Retinal pigment epithelial cell (primary cell): ENCODE measurements at regions not wholly inside any gene's neighbourhood (a gene's known extent, or its start where the extent isn't known, plus 50 kb on each side); places are given as distances from the start of the nearest gene placed in this dataset.

ENCODE experiments used
- DNase-seq: peaks from one replicate; pipeline ENCODE4 v3.0.0-alpha.2; 2010; ENCODE audit warnings: low read depth
- H3K4me3 ChIP-seq: 2 replicates; pipeline ENCODE4 v1.5.1; 2011; ENCODE audit warnings: mild to moderate bottlenecking, low read length, control low read depth, moderate library complexity
- TF ChIP-seq, protein P1 (sequence below): conservative IDR thresholded peaks from 2 replicates; pipeline ENCODE4 v1.5.1; 2011; ENCODE audit warnings: low read depth, low read length, control low read depth, inconsistent platforms

DNA sequence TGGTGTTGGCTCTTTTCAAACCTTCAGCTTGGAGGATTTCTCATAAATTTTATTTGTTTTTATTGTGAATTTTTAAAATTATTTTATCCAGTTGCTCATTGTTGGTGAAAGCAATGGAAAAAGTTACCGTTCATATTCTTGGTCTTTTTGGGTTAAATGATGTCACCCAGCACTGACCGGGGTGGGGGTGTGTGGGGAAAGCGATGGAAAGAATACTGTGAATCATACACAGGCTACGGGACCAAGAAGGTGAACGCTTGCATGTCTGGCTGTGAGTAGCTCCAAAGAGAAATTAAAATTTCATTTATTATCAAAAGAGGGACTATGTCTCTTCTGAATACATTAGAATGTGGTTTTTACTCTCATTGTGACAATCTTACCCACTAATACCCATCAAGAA, 430.1 kb downstream of the AEBP2 start:
- DNase-seq = no peak
- TF ChIP-seq, protein P1, sequence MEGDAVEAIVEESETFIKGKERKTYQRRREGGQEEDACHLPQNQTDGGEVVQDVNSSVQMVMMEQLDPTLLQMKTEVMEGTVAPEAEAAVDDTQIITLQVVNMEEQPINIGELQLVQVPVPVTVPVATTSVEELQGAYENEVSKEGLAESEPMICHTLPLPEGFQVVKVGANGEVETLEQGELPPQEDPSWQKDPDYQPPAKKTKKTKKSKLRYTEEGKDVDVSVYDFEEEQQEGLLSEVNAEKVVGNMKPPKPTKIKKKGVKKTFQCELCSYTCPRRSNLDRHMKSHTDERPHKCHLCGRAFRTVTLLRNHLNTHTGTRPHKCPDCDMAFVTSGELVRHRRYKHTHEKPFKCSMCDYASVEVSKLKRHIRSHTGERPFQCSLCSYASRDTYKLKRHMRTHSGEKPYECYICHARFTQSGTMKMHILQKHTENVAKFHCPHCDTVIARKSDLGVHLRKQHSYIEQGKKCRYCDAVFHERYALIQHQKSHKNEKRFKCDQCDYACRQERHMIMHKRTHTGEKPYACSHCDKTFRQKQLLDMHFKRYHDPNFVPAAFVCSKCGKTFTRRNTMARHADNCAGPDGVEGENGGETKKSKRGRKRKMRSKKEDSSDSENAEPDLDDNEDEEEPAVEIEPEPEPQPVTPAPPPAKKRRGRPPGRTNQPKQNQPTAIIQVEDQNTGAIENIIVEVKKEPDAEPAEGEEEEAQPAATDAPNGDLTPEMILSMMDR = no peak
- no peak overlapping the region for H3K4me3 ChIP-seq

DNA sequence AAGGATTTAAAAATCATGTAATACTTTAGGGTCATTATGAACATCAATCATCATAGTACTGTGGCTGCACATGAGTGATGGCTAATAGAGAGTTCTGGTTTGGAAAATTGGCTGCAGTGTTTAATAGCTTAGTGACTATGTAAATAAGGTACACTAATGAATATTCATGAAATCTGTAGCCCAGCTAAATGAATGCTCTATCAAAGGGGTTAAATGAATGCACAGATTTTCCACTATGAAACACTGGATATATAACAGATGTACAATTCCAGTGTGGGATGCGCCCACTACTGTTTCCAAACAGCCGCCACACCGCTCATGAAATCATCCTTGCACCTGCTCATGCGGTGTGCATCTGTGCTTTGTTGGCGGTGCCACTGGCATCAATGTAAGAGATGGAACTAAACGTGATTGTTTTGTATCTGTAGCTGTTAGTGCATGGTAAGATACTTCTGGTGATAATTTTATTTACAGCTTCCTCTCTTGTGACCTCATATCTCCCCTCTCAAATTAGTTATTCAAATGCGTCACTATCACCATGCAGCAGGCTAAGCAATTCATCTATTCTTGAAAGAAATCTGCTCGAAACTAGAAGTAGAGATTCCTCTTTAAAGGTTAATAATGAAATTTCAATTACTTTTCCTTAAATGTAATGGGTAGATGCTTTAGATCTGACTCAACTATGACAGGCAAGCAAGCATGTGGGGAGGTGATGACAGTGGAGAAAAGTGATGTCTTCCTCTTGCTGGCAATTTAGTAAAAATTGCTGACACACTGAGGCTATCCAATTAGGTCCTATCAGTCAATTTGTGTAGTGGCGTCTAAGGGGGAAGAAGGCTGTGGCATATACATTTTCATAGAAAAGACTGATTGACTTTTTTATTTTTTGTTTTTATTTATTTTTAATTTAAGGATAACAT, 433.6 kb downstream of the AEBP2 start:
- H3K4me3 ChIP-seq = no peak overlapping the region
- TF ChIP-seq, protein P1 = no peak
- DNase-seq = no peak

DNA sequence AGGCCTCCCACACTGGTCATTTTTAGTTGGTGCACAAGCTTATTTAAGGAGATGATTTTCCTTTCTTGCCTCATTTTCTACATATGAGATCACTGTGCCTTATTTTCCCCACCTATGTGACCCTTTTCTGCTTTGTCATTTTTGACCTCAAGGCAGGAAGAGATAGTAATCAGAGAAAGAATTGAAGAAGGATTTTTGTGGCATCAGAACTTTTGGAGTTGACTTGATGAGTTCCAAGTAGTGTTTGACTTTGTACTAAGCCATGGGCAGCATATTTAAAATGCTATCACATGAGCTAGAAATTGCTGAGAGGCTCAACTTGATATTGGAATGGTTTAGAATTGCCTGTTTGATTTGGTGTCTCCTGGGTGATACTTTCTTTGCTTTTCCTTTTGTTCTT, 440.8 kb downstream of the AEBP2 start:
- TF ChIP-seq, protein P1 = no peak
- no peak overlapping the region for H3K4me3 ChIP-seq
- no peak for DNase-seq

DNA sequence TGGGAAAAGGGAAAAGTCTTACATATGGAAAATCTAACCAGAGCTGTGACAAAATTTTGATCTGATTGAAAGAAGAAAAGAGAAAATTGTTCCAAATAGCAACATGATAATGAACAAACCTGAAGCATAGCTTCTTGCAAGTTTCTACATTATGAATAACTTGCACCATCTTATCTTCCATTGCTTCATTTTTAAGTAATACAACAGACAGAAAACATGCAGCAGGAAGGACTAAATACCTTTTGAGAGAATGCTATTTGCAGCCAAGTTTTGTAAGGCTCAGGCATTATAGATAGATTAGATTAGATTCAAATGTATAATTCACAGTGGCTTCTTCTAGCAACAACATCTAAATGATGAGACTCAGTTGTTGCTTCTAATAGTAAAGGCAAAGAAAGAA, 441.4 kb downstream of the AEBP2 start:
- no peak for DNase-seq
- TF ChIP-seq, protein P1 = no peak
- H3K4me3 ChIP-seq = no peak overlapping the region

DNA sequence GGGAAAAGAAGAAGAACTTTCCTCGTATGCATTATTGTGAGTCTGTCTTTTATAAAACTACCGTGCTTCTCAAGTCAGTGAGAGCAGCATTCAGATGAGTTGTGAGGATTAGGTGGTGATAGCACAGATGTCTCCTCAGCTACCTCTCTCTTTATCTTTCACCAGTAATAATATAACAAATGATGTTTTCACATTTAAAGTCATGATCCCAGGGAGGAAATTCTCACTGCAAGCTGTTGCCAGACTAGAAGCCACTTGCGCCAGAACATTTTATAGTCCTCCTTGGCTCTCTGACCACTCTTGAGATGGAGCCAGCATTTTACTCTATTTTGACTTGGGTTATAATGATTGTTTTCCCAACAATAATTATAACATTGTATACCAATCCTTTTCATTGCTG, 443.1 kb downstream of the AEBP2 start:
- H3K4me3 ChIP-seq = no peak overlapping the region
- no peak for DNase-seq
- TF ChIP-seq, protein P1 = no peak

DNA sequence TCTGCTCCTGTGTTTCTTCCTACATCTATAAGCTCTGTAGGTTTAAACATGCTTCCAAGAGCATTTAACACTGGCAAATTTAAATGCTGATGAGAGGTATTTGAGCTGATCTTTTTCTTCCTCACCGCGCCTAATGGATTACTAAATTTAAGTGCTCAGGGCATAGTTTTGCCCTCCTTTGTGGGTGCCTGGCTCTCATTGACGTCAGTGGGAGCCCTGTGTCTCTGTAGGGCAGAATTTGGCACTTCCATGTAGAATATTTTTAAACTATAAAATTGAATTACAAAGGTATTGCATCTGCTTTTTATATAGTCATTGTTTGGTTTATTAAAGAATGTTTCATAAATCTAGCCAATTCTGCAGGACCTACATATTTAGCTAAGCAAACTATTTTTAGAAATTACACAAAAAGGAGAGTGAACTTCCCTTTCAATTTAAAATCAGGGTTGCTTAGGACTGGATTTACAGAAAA, 444.8 kb downstream of the AEBP2 start:
- no peak for DNase-seq
- TF ChIP-seq, protein P1 = no peak
- no peak overlapping the region for H3K4me3 ChIP-seq
